ENCODE measurements at regions not wholly inside any gene's neighbourhood (a gene's known extent, or its start where the extent isn't known, plus 50 kb on each side); places are given as distances from the start of the nearest gene placed in this dataset.

- Histone ChIP-seq H3K9me3 (ENCODE audit: control insufficient read depth, insufficient read depth, low read depth, low read length) (no peaks in the 10 kb centered on the region), H3K27ac (ENCODE audit: extremely low read depth, low read depth, low read length) (no peak overlapping the region), H3K4me3 (ENCODE audit: low read depth, low read length) (no peak overlapping the region), H3K4me1 (ENCODE audit: control insufficient read depth, insufficient read depth, low read length) (no peaks in the 10 kb centered on the region; the same call in 1 of the 2 replicates), H3K36me3 (ENCODE audit: control insufficient read depth in 2 of 2, insufficient read depth in 1 of 2, low read length in 2 of 2) (no peaks in the 10 kb centered on the region)
- TF ChIP-seq ZNF174 (tag by site-specific recombination; IDR thresholded peaks at IDR 0.05), result no peak
- TF ChIP-seq ZNF132 (tag by site-specific recombination; IDR thresholded peaks at IDR 0.05; ENCODE audit: borderline replicate concordance), result no peak
- TF ChIP-seq ZFP37 (tag by site-specific recombination; IDR thresholded peaks at IDR 0.05), result no peak
- TF ChIP-seq ZNF792 (tag by site-specific recombination; IDR thresholded peaks at IDR 0.05), result no peak
- no peak for TF ChIP-seq SP3 (tag by site-specific recombination; IDR thresholded peaks at IDR 0.05)
- TF ChIP-seq ZNF747 (tag by site-specific recombination; IDR thresholded peaks at IDR 0.05), result no peak
- no peak for TF ChIP-seq ZNF558 (tag by site-specific recombination; IDR thresholded peaks at IDR 0.05)
- TF ChIP-seq ZNF626 (tag by site-specific recombination; IDR thresholded peaks at IDR 0.05), result no peak
- TF ChIP-seq, protein P1, sequence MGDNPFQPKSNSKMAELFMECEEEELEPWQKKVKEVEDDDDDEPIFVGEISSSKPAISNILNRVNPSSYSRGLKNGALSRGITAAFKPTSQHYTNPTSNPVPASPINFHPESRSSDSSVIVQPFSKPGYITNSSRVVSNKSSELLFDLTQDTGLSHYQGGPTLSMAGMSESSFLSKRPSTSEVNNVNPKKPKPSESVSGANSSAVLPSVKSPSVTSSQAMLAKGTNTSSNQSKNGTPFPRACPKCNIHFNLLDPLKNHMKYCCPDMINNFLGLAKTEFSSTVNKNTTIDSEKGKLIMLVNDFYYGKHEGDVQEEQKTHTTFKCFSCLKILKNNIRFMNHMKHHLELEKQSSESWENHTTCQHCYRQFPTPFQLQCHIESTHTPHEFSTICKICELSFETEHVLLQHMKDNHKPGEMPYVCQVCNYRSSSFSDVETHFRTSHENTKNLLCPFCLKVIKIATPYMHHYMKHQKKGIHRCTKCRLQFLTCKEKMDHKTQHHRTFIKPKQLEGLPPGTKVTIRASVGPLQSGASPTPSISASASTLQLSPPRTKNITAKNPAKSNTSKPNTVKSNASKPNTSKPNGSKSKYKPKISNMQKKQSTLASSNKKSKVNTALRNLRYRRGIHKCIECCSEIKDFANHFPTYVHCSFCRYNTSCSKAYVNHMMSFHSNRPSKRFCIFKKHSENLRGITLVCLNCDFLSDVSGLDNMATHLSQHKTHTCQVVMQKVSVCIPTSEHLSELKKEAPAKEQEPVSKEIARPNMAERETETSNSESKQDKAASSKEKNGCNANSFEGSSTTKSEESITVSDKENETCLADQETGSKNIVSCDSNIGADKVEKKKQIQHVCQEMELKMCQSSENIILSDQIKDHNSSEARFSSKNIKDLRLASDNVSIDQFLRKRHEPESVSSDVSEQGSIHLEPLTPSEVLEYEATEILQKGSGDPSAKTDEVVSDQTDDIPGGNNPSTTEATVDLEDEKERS (tag by site-specific recombination; IDR thresholded peaks at IDR 0.05), result no peak
- ChIA-PET CTCF (interaction anchor here (0.7 kb wide), 1 partner anchor 953 kb away, joined by 4 read pairs; no protein-coding TSS in a partner anchor), POLR2A (no interaction called here)
Observed at GRCh38 chr4:152257601-152258066, 278.3 kb downstream of the FBXW7 start.

DNA sequence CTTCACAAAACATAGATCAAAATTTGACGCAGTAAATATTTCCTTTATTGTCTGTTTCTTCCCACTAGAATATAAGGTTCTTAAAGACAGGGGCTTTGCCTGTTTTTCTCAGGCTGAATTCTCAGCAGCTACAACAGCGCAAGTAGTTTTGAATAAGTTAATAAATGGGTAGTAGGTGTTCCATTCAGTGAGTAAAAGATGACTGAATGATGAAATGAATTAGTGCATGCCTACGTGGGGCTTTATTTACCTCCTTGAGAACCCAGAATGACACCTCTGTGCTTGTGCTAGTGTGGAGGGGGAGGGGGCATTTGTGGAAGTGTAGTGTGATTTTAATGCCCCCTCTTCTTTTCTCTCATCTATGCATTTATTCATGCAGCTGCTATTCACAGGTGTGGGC lies 278.9 kb downstream of the FBXW7 start:
- Histone ChIP-seq H3K4me1 (ENCODE audit: control insufficient read depth, insufficient read depth, low read length) (no peaks in the 10 kb centered on the region; the same call in 1 of the 2 replicates), H3K9me3 (ENCODE audit: control insufficient read depth, insufficient read depth, low read depth, low read length) (no peaks in the 10 kb centered on the region), H3K4me3 (ENCODE audit: low read depth, low read length) (no peak overlapping the region), H3K27ac (ENCODE audit: extremely low read depth, low read depth, low read length) (no peak overlapping the region), H3K36me3 (ENCODE audit: control insufficient read depth in 2 of 2, insufficient read depth in 1 of 2, low read length in 2 of 2) (no peaks in the 10 kb centered on the region)
- POLR2A ChIA-PET, result no interaction called here
- TF ChIP-seq SP2 (tag by site-specific recombination; IDR thresholded peaks at IDR 0.05) (no peak), ZNF473 (tag by site-specific recombination; IDR thresholded peaks at IDR 0.05) (no peak)
- CTCF ChIA-PET, result no interaction called here

- ChIA-PET CTCF (interaction anchor here (0.5 kb wide), 2 partner anchors 489 to 598 kb away, joined by 3 to 4 read pairs; no protein-coding TSS in a partner anchor), POLR2A (no interaction called here)
- no peaks in the 10 kb centered on the region; the same call in 1 of the 2 replicates for H3K4me1 ChIP-seq (ENCODE audit: control insufficient read depth, insufficient read depth, low read length)
- no peak overlapping the region for H3K27ac ChIP-seq (ENCODE audit: extremely low read depth, low read depth, low read length)
- H3K36me3 ChIP-seq (ENCODE audit: control insufficient read depth in 2 of 2, insufficient read depth in 1 of 2, low read length in 2 of 2), result no peaks in the 10 kb centered on the region
- H3K4me3 ChIP-seq (ENCODE audit: low read depth, low read length), result no peak overlapping the region
- no peaks in the 10 kb centered on the region for H3K9me3 ChIP-seq (ENCODE audit: control insufficient read depth, insufficient read depth, low read depth, low read length)
- TF ChIP-seq ZNF169 (tag by site-specific recombination; IDR thresholded peaks at IDR 0.05), result no peak
- TF ChIP-seq ZNF274 (IDR thresholded peaks at IDR 0.05; ENCODE audit: low read length), result no peak
- TF ChIP-seq ZNF274 (tag by site-specific recombination; IDR thresholded peaks at IDR 0.05; ENCODE audit: borderline replicate concordance), result no peak
- TF ChIP-seq KLF10 (tag by site-specific recombination; IDR thresholded peaks at IDR 0.05), result no peak
- TF ChIP-seq HOXA7 (CRISPR knock-in tag; IDR thresholded peaks at IDR 0.05; ENCODE audit: borderline replicate concordance), result no peak
- TF ChIP-seq ZNF174 (tag by site-specific recombination; IDR thresholded peaks at IDR 0.05), result no peak
- no peak for TF ChIP-seq ZNF561 (tag by site-specific recombination; IDR thresholded peaks at IDR 0.05; ENCODE audit: borderline replicate concordance)
- TF ChIP-seq ZSCAN30 (tag by site-specific recombination; IDR thresholded peaks at IDR 0.05), result no peak
- TF ChIP-seq, protein P2, sequence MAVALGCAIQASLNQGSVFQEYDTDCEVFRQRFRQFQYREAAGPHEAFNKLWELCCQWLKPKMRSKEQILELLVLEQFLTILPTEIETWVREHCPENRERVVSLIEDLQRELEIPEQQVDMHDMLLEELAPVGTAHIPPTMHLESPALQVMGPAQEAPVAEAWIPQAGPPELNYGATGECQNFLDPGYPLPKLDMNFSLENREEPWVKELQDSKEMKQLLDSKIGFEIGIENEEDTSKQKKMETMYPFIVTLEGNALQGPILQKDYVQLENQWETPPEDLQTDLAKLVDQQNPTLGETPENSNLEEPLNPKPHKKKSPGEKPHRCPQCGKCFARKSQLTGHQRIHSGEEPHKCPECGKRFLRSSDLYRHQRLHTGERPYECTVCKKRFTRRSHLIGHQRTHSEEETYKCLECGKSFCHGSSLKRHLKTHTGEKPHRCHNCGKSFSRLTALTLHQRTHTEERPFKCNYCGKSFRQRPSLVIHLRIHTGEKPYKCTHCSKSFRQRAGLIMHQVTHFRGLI (tag by site-specific recombination; IDR thresholded peaks at IDR 0.05), result no peak
- TF ChIP-seq, protein P3, sequence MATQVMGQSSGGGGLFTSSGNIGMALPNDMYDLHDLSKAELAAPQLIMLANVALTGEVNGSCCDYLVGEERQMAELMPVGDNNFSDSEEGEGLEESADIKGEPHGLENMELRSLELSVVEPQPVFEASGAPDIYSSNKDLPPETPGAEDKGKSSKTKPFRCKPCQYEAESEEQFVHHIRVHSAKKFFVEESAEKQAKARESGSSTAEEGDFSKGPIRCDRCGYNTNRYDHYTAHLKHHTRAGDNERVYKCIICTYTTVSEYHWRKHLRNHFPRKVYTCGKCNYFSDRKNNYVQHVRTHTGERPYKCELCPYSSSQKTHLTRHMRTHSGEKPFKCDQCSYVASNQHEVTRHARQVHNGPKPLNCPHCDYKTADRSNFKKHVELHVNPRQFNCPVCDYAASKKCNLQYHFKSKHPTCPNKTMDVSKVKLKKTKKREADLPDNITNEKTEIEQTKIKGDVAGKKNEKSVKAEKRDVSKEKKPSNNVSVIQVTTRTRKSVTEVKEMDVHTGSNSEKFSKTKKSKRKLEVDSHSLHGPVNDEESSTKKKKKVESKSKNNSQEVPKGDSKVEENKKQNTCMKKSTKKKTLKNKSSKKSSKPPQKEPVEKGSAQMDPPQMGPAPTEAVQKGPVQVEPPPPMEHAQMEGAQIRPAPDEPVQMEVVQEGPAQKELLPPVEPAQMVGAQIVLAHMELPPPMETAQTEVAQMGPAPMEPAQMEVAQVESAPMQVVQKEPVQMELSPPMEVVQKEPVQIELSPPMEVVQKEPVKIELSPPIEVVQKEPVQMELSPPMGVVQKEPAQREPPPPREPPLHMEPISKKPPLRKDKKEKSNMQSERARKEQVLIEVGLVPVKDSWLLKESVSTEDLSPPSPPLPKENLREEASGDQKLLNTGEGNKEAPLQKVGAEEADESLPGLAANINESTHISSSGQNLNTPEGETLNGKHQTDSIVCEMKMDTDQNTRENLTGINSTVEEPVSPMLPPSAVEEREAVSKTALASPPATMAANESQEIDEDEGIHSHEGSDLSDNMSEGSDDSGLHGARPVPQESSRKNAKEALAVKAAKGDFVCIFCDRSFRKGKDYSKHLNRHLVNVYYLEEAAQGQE (tag by site-specific recombination; IDR thresholded peaks at IDR 0.05), result no peak
- no peak for TF ChIP-seq ZNF600 (tag by site-specific recombination; IDR thresholded peaks at IDR 0.05)
- no peak for TF ChIP-seq ZBTB7A (tag by site-specific recombination; IDR thresholded peaks at IDR 0.05; ENCODE audit: low read depth)
Observed at GRCh38 chr4:152255437-152255836, 280.5 kb downstream of the FBXW7 start.
